PC-9 (cell line): ENCODE measurements at regions not wholly inside any gene's neighbourhood (a gene's known extent, or its start where the extent isn't known, plus 50 kb on each side); places are given as distances from the start of the nearest gene placed in this dataset.

Source experiments
- BruUV-seq: library from RNA; stranded (reverse); fragments of 400-500 nt; replicated peaks from 2 replicates; lab custom pipeline; 2021; lab: Mats Ljungman, UMichigan
- CTCF ChIA-PET: fragments of 300-600 bp; sonication (Branson Sonifier 250); formaldehyde crosslinking; loops from one replicate; lab custom pipeline; 2022; ENCODE audit warnings: antibody characterized with exemption; lab: Charles Lee
- POLR2A ChIA-PET: fragments of 300-600 bp; sonication (Branson Sonifier 250); formaldehyde crosslinking; loops from one replicate; lab custom pipeline; 2022; ENCODE audit warnings: antibody characterized with exemption; ENCODE audit not compliant: unreplicated experiment; lab: Charles Lee
- DNase-seq, 2 experiments: peaks; one replicate each; pipeline versions ENCODE4 v3.0.0 to v3.0.0-alpha.2; 2015 to 2022; ENCODE audit warnings: mixed read lengths in 1 of 2
- H2AFZ ChIP-seq: fragments of 200-600 bp; sonication (generic); 2 replicates; pipeline ENCODE4 v1.8.1; 2017; ENCODE audit warnings: antibody characterized with exemption
- H3F3A ChIP-seq: fragments of 200-600 bp; sonication (generic); 2 replicates; pipeline ENCODE4 v1.8.1; 2017; ENCODE audit warnings: antibody characterized with exemption, mild to moderate bottlenecking, low read depth; ENCODE audit not compliant: insufficient read depth
- H3K27ac ChIP-seq: fragments of 200-600 bp; sonication (generic); 2 replicates; pipeline ENCODE4 v1.6.1; 2016; ENCODE audit warnings: mixed run types
- H3K27me3 ChIP-seq: fragments of 200-600 bp; sonication (generic); 2 replicates; pipeline ENCODE4 v1.6.1; 2016; ENCODE audit warnings: low read depth, mixed run types; ENCODE audit not compliant: insufficient read depth
- H3K36me3 ChIP-seq: fragments of 200-600 bp; sonication (generic); 2 replicates; pipeline ENCODE4 v1.6.1; 2016; ENCODE audit warnings: low read depth, mixed run types
- H3K4me1 ChIP-seq: fragments of 200-600 bp; sonication (generic); replicated peaks from 2 replicates; pipeline ENCODE4 v1.6.1; 2016; ENCODE audit warnings: mixed run types; ENCODE audit not compliant: insufficient read depth
- H3K4me2 ChIP-seq: fragments of 200-600 bp; sonication (generic); 2 replicates; pipeline ENCODE4 v1.6.1; 2017; ENCODE audit warnings: mixed run types
- H3K4me3 ChIP-seq: fragments of 200-600 bp; sonication (generic); 2 replicates; pipeline ENCODE4 v1.6.1; 2016; ENCODE audit warnings: mixed run types
- H3K79me2 ChIP-seq: fragments of 200-600 bp; sonication (generic); 2 replicates; pipeline ENCODE4 v1.6.1; 2017; ENCODE audit warnings: low read depth, mixed run types
- H3K9me2 ChIP-seq: fragments of 200-600 bp; sonication (generic); 2 replicates; pipeline ENCODE4 v1.8.1; 2017; ENCODE audit warnings: mild to moderate bottlenecking; ENCODE audit not compliant: insufficient read depth
- H3K9me3 ChIP-seq: fragments of 200-600 bp; sonication (generic); 2 replicates; pipeline ENCODE4 v1.8.1; 2016; ENCODE audit warnings: low read depth; ENCODE audit not compliant: insufficient read depth
- H4K20me1 ChIP-seq: fragments of 200-600 bp; sonication (generic); 2 replicates; pipeline ENCODE4 v1.8.1; 2017; ENCODE audit not compliant: insufficient read depth
- CTCF ChIP-seq: fragments of 200-600 bp; sonication (generic); conservative IDR thresholded peaks from 2 replicates; pipeline ENCODE4 v1.6.1; 2017; ENCODE audit warnings: mixed run types, antibody characterized with exemption, mild to moderate bottlenecking, moderate library complexity
- EZH2 ChIP-seq: fragments of 200-600 bp; sonication (generic); IDR thresholded peaks from 2 replicates; pipeline ENCODE4 v1.8.0; 2017; ENCODE audit warnings: antibody characterized with exemption, low read depth
- intact Hi-C: fragments of 100-400 bp; cut with micrococcal nuclease; formaldehyde crosslinking; loops from one replicate; pipeline ENCODE4 v1.10.0; 2022; ENCODE audit not compliant: unreplicated experiment

GRCh38 chr3:44030687-44031305 lies 210.9 kb upstream of the TOPAZ1 start:
- DNase-seq = no peak
- intact Hi-C loops = no loop called here
- POLR2A ChIA-PET = no interaction called here
- no TSS peak for BruUV-seq
- no peak overlapping the region for H3K27ac ChIP-seq
- CTCF ChIA-PET = no interaction called here
- no peaks in the 10 kb centered on the region for H3K4me1 ChIP-seq
- H3K4me2 ChIP-seq = no peak overlapping the region
- no peaks in the 10 kb centered on the region for H3K27me3 ChIP-seq
- no peaks in the 10 kb centered on the region for H3K9me2 ChIP-seq
- no peaks in the 10 kb centered on the region for H3K36me3 ChIP-seq
- H4K20me1 ChIP-seq = peaks cover 8% of the 10 kb centered on the region; the same call in 1 of the 2 replicates
- H3K9me3 ChIP-seq = no peaks in the 10 kb centered on the region
- no peak overlapping the region for H3K4me3 ChIP-seq
- no peak overlapping the region for H2AFZ ChIP-seq
- peaks cover 31% of the 10 kb centered on the region for H3K79me2 ChIP-seq
- no peaks in the 10 kb centered on the region for H3F3A ChIP-seq
- no peak for TF ChIP-seq EZH2
- no peak for TF ChIP-seq CTCF

- Histone ChIP-seq H2AFZ (no peak overlapping the region), H3K27me3 (no peaks in the 10 kb centered on the region), H3K4me3 (no peak overlapping the region), H3K27ac (no peak overlapping the region), H3K4me1 (no peaks in the 10 kb centered on the region), H3K79me2 (peaks cover 30% of the 10 kb centered on the region), H3F3A (no peaks in the 10 kb centered on the region), H3K4me2 (no peak overlapping the region), H3K36me3 (no peaks in the 10 kb centered on the region), H3K9me3 (no peaks in the 10 kb centered on the region), H4K20me1 (peaks cover 8% of the 10 kb centered on the region; the same call in 1 of the 2 replicates), H3K9me2 (no peaks in the 10 kb centered on the region)
- CTCF ChIA-PET = interaction anchor here (0.6 kb wide), 1 partner anchor 706 kb away, joined by 4 read pairs; no protein-coding TSS in a partner anchor
- no peak for DNase-seq
- POLR2A ChIA-PET = no interaction called here
- intact Hi-C loops = no loop called here
- TF ChIP-seq CTCF = no peak
- no peak for TF ChIP-seq EZH2
- BruUV-seq = no TSS peak
Observed at GRCh38 chr3:44031387-44032380, 210.0 kb upstream of the TOPAZ1 start.

- H3F3A ChIP-seq = no peaks in the 10 kb centered on the region
- H3K9me3 ChIP-seq = no peaks in the 10 kb centered on the region
- no peaks in the 10 kb centered on the region for H3K9me2 ChIP-seq
- H2AFZ ChIP-seq = no peak overlapping the region
- H3K27ac ChIP-seq = no peak overlapping the region
- CTCF ChIA-PET = interaction anchor here (0.6 kb wide), 1 partner anchor 705 kb away, joined by 4 read pairs; no protein-coding TSS in a partner anchor
- H3K4me1 ChIP-seq = no peaks in the 10 kb centered on the region
- H3K27me3 ChIP-seq = no peaks in the 10 kb centered on the region
- H3K79me2 ChIP-seq = peaks cover 27% of the 10 kb centered on the region
- BruUV-seq = no TSS peak
- TF ChIP-seq EZH2 (no peak), CTCF (no peak)
- intact Hi-C loops = no loop called here
- H3K4me3 ChIP-seq = no peak overlapping the region
- no peak for DNase-seq
- H3K36me3 ChIP-seq = no peaks in the 10 kb centered on the region
- H4K20me1 ChIP-seq = peaks cover 8% of the 10 kb centered on the region; the same call in 1 of the 2 replicates
- no peak overlapping the region for H3K4me2 ChIP-seq
- POLR2A ChIA-PET = no interaction called here
Observed at GRCh38 chr3:44032487-44032886, 209.2 kb upstream of the TOPAZ1 start.
